Activated CD8-positive, alpha-beta T cell treated with anti-CD3 and anti-CD28 coated beads for 36 hours (primary cell): ENCODE measurements at regions not wholly inside any gene's neighbourhood (a gene's known extent, or its start where the extent isn't known, plus 50 kb on each side); places are given as distances from the start of the nearest gene placed in this dataset.

Source experiments
- ATAC-seq: fragments of 200-7000 bp; cut with Tn5 transposase; one replicate; pipeline ENCODE4 v1.10.0; 2021; ENCODE audit warnings: mild to moderate bottlenecking, moderate library complexity
- CTCF ChIA-PET: fragments of 350-600 bp; sonication (Branson Sonifier 250); formaldehyde crosslinking; loops from one replicate; lab custom pipeline; 2021; ENCODE audit warnings: antibody characterized with exemption; lab: Charles Lee
- POLR2A ChIA-PET: fragments of 350-600 bp; sonication (Branson Sonifier 250); formaldehyde crosslinking; loops from one replicate; lab custom pipeline; 2021; ENCODE audit warnings: antibody characterized with exemption; lab: Charles Lee
- DNase-seq: peaks from one replicate; pipeline ENCODE4 v3.0.0-alpha.2; 2020
- H3K27ac Mint-ChIP-seq: one replicate; pipeline ENCODE4 v1.8.0; 2021; ENCODE audit warnings: mild to moderate bottlenecking, mixed read lengths
- H3K27me3 Mint-ChIP-seq: one replicate; pipeline ENCODE4 v1.8.0; 2021; ENCODE audit warnings: mixed read lengths
- H3K36me3 Mint-ChIP-seq: one replicate; pipeline ENCODE4 v1.8.0; 2021; ENCODE audit warnings: low read depth, mixed read lengths
- H3K4me1 Mint-ChIP-seq: one replicate; pipeline ENCODE4 v1.8.0; 2021; ENCODE audit warnings: low read depth, mixed read lengths
- H3K4me3 Mint-ChIP-seq: one replicate; pipeline ENCODE4 v1.8.0; 2021; ENCODE audit warnings: mild to moderate bottlenecking, moderate library complexity, mixed read lengths
- H3K9me3 Mint-ChIP-seq: one replicate; pipeline ENCODE4 v1.8.0; 2021; ENCODE audit warnings: mixed read lengths
- CTCF ChIP-seq: fragments of 200-600 bp; IDR thresholded peaks from one replicate; pipeline ENCODE4 v1.8.0; 2022; ENCODE audit warnings: antibody characterized with exemption, mild to moderate bottlenecking
- intact Hi-C: fragments of 100-400 bp; cut with micrococcal nuclease; formaldehyde crosslinking; loops from one replicate; pipeline ENCODE4 v1.10.0; 2022

GRCh38 chr4:10947898-10948297 is 263.3 kb upstream of the CLNK start:
- no peaks in the 10 kb centered on the region for H3K36me3 Mint-ChIP-seq
- CTCF ChIA-PET: no interaction called here
- H3K4me1 Mint-ChIP-seq: no peaks in the 10 kb centered on the region
- TF ChIP-seq CTCF: no peak
- POLR2A ChIA-PET: no interaction called here
- no peak overlapping the region for H3K27ac Mint-ChIP-seq
- intact Hi-C loops: no loop called here
- H3K27me3 Mint-ChIP-seq: no peaks in the 10 kb centered on the region
- DNase-seq: no peak
- peaks cover 2% of the 10 kb centered on the region for H3K9me3 Mint-ChIP-seq
- no peak overlapping the region for H3K4me3 Mint-ChIP-seq
- ATAC-seq: no peak

DNA sequence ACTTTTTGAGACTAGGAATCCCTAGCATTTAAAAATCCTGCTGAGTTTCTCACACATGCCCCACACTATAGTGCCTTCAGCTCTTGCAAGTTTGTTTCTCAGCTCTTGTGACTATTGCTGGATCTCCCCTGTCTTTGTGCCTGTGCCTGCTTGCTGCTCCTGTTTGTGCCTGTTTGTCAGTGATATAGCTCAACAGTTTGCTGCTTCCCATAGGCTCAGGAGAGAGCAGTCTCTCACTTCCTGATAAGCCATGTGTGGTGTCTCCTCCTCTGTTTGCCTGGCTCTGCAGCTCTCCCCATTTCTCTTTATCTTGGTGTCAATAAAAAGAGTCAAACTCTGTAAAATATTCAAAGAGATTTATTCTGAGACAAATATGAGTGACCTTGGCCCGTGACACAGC is 259.8 kb upstream of the CLNK start:
- ChIA-PET CTCF (interaction anchor here (0.8 kb wide), 1 partner anchor 10 kb away, joined by 3 read pairs; no protein-coding TSS in a partner anchor), POLR2A (no interaction called here)
- Mint-ChIP-seq H3K27me3 (no peaks in the 10 kb centered on the region), H3K9me3 (peaks cover 11% of the 10 kb centered on the region), H3K36me3 (no peaks in the 10 kb centered on the region), H3K4me1 (no peaks in the 10 kb centered on the region), H3K4me3 (no peak overlapping the region), H3K27ac (no peak overlapping the region)
- no peak for DNase-seq
- TF ChIP-seq CTCF: no peak
- no peak for ATAC-seq
- intact Hi-C loops: no loop called here

GRCh38 chr4:10942156-10942555 is 257.6 kb upstream of the CLNK start:
- H3K4me3 Mint-ChIP-seq: no peak overlapping the region
- intact Hi-C loops: no loop called here

DNA sequence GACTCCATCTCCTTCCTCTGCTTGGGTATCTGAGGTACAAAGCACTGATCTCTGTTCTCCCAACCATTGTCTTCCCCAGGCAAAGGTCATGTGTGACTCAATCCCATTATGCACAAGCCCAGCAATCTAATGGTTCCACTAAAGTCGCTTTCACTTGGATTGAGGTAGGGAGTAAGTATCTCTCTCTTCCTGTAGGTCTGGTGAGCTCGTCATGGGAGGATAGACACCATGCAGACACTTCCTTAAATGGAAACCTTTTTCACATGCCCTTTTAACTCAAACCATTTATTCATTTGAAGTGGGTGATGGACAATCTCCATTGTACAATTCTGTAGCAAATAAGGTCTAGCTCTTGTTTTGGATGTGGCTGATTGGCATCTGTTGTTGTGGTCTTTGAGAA is 245.2 kb upstream of the CLNK start:
- intact Hi-C loops: no loop called here

More at GRCh38 chr4:10942156-10942555, 257.6 kb upstream of the CLNK start:
- H3K9me3 Mint-ChIP-seq: peaks cover 13% of the 10 kb centered on the region
- no peaks in the 10 kb centered on the region for H3K36me3 Mint-ChIP-seq
- CTCF ChIA-PET: interaction anchor here (1.2 kb wide), 1 partner anchor 13 kb away, joined by 4 read pairs; no protein-coding TSS in a partner anchor
- H3K27me3 Mint-ChIP-seq: no peaks in the 10 kb centered on the region
- no peak overlapping the region for H3K27ac Mint-ChIP-seq
- POLR2A ChIA-PET: no interaction called here
- no peak for DNase-seq
- no peaks in the 10 kb centered on the region for H3K4me1 Mint-ChIP-seq
- TF ChIP-seq CTCF: no peak
- ATAC-seq: no peak

DNA sequence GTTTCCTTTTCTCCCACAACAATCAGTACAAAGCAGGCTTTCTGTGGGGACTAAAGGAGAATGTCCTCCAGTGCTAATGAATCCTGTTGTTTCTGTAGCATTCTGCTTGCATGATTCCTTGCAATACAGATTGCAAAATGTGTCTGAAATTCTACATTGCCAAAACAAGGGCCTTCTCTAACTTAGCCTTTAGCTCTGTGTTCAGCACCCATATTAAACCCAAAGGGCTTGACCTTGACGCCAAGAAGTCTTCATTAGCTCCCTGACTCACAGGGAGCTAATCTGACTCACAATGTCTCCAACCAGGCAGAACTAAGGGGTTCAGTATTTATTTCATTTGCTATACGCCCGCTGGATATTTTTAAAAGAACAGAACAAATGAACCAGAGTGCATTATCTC is 241.4 kb upstream of the CLNK start:
- no peaks in the 10 kb centered on the region for H3K27me3 Mint-ChIP-seq
- ChIA-PET CTCF (no interaction called here), POLR2A (no interaction called here)
- no peak for TF ChIP-seq CTCF
- ATAC-seq: no peak
- H3K27ac Mint-ChIP-seq: no peak overlapping the region
- DNase-seq: no peak
- H3K4me3 Mint-ChIP-seq: no peak overlapping the region
- H3K36me3 Mint-ChIP-seq: no peaks in the 10 kb centered on the region
- H3K9me3 Mint-ChIP-seq: no peaks in the 10 kb centered on the region
- H3K4me1 Mint-ChIP-seq: no peaks in the 10 kb centered on the region
- intact Hi-C loops: no loop called here

More for the DNA sequence above, 245.2 kb upstream of the CLNK start:
- Mint-ChIP-seq H3K27me3 (no peaks in the 10 kb centered on the region), H3K9me3 (no peaks in the 10 kb centered on the region), H3K27ac (no peak overlapping the region), H3K36me3 (no peaks in the 10 kb centered on the region), H3K4me3 (no peak overlapping the region), H3K4me1 (no peaks in the 10 kb centered on the region)
- TF ChIP-seq CTCF: no peak
- no peak for DNase-seq
- no peak for ATAC-seq
- ChIA-PET CTCF (no interaction called here), POLR2A (no interaction called here)
